ENCODE measurements at regions not wholly inside any gene's neighbourhood (a gene's known extent, or its start where the extent isn't known, plus 50 kb on each side); places are given as distances from the start of the nearest gene placed in this dataset.

DNA sequence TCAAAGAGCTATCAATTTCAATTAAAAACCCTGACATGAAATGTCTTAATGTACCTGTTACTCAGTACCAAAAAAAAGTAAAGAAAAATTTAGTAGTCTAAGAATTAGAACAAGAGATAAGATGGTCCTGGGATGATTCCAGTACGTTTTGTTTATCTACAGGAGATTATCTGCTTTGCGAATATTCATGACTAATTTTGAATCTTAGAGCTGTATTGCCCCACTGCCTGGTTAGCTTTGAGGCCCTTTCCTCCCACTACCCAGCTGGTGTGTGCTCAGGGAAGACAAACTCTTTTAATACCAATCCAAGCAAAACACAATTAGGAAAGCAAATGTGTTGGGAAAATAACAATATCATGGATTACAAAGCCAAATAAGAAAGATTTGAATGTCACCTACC, 263.5 kb downstream of the FOXG1 start:
- TF ChIP-seq, protein P1, sequence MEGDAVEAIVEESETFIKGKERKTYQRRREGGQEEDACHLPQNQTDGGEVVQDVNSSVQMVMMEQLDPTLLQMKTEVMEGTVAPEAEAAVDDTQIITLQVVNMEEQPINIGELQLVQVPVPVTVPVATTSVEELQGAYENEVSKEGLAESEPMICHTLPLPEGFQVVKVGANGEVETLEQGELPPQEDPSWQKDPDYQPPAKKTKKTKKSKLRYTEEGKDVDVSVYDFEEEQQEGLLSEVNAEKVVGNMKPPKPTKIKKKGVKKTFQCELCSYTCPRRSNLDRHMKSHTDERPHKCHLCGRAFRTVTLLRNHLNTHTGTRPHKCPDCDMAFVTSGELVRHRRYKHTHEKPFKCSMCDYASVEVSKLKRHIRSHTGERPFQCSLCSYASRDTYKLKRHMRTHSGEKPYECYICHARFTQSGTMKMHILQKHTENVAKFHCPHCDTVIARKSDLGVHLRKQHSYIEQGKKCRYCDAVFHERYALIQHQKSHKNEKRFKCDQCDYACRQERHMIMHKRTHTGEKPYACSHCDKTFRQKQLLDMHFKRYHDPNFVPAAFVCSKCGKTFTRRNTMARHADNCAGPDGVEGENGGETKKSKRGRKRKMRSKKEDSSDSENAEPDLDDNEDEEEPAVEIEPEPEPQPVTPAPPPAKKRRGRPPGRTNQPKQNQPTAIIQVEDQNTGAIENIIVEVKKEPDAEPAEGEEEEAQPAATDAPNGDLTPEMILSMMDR (IDR thresholded peaks at IDR 0.05; ENCODE audit: unreplicated experiment in 3 of 3): no peak
- peaks cover 26% of the 10 kb centered on the region for H3K9me3 Mint-ChIP-seq
- H3K4me3 Mint-ChIP-seq: no peak overlapping the region
- H3K27me3 Mint-ChIP-seq (ENCODE audit: low read depth): no peaks in the 10 kb centered on the region
- peak overlapping the region in 1 of 3 experiments; percentile 8 for H3K27ac Mint-ChIP-seq
- no peaks in the 10 kb centered on the region for H3K4me1 Mint-ChIP-seq
- peaks cover 3% of the 10 kb centered on the region for H3K36me3 Mint-ChIP-seq (ENCODE audit: low read depth)

DNA sequence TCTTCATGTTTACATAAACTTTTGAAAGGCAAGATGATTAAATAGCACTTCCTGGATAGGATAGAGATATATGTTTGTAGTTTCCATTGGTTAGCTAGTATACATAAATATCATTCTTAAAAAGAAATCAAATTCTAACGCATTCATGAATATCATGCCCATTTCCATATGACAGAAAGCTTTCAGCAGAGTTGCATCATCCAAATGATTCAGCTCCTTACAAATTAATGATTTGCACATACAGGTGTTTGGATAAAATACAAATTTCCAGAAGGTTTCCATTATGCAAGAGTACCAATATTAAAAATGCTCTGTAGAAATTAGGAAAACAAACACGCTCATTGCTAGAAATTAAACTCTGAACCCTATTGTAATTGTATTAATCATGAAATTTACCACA, 264.4 kb downstream of the FOXG1 start:
- H3K4me1 Mint-ChIP-seq: no peaks in the 10 kb centered on the region
- H3K36me3 Mint-ChIP-seq (ENCODE audit: low read depth): peaks cover 3% of the 10 kb centered on the region
- TF ChIP-seq, protein P1 (IDR thresholded peaks at IDR 0.05; ENCODE audit: unreplicated experiment in 3 of 3): no peak
- no peak overlapping the region for H3K4me3 Mint-ChIP-seq
- H3K9me3 Mint-ChIP-seq: peaks cover 25% of the 10 kb centered on the region
- peak overlapping the region in 1 of 3 experiments; percentile 8 for H3K27ac Mint-ChIP-seq
- H3K27me3 Mint-ChIP-seq (ENCODE audit: low read depth): no peaks in the 10 kb centered on the region

DNA sequence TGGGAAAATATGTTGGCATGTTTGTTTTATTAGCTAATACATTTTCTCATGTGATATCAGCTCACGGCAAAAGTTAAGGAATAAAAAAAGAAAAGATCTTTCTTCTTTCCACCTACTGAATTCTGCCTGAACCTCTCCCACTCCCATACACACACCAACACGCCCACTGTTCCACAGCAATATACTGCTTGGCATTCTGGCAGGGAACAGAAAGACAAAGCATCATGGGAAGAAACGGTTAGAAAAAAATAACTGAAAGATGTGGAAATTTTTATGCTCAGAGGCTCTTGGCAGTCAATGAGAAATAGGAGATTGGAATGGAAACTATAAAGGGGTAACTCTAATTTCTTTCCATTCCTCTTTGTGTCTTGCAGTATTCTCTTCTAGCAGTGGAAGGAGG, 268.5 kb downstream of the FOXG1 start:
- Mint-ChIP-seq H3K27ac (no peak overlapping the region), H3K4me1 (no peaks in the 10 kb centered on the region), H3K4me3 (no peak overlapping the region), H3K9me3 (no peaks in the 10 kb centered on the region), H3K27me3 (ENCODE audit: low read depth) (no peaks in the 10 kb centered on the region), H3K36me3 (ENCODE audit: low read depth) (no peaks in the 10 kb centered on the region)
- TF ChIP-seq, protein P1 (IDR thresholded peaks at IDR 0.05; ENCODE audit: unreplicated experiment in 3 of 3): no peak

DNA sequence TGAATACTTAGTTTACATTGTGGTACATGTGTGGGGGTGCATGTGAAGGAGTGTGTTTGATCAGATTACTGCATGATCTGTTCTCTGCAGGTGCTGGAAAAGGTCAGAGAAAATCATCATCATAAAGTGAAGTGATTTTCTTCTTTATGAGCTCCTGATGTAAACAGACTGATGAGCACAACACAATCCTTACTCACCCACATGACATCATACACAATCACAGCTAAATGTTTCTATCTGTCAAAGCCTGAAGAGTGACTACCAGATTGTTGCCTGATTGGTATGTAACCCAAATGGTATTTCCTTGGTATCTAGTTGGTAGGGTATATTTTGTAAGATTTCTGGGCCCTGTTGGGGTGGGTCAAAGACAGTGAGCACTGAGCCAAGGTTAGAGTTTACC, 270.8 kb downstream of the FOXG1 start:
- no peaks in the 10 kb centered on the region for H3K4me1 Mint-ChIP-seq
- no peaks in the 10 kb centered on the region for H3K36me3 Mint-ChIP-seq (ENCODE audit: low read depth)
- no peaks in the 10 kb centered on the region for H3K27me3 Mint-ChIP-seq (ENCODE audit: low read depth)
- H3K27ac Mint-ChIP-seq: no peak overlapping the region
- no peak overlapping the region for H3K4me3 Mint-ChIP-seq
- H3K9me3 Mint-ChIP-seq: no peaks in the 10 kb centered on the region
- TF ChIP-seq, protein P1 (IDR thresholded peaks at IDR 0.05; ENCODE audit: unreplicated experiment in 3 of 3): no peak

DNA sequence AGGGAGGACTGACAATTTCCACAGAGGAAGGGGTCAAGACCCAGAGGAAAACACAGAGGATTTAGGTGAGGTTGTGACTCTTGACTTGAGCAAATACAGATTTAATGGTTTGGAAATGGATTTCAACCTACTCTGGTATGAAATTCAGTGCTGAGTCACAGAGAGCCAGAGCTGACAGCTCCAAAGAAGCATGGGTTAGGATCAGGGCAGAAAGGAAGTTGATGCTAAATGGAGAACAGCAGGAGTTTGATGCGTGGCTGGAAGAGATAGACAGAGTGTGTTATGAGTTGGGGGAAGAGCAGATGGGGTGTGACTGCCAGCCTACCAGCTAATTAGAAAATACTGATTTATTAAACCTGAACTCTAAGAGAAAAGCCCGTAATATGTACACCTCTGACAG, 272.6 kb downstream of the FOXG1 start:
- Mint-ChIP-seq H3K4me1 (no peaks in the 10 kb centered on the region), H3K36me3 (ENCODE audit: low read depth) (no peaks in the 10 kb centered on the region), H3K9me3 (no peaks in the 10 kb centered on the region), H3K4me3 (no peak overlapping the region), H3K27ac (no peak overlapping the region), H3K27me3 (ENCODE audit: low read depth) (no peaks in the 10 kb centered on the region)
- TF ChIP-seq, protein P1 (IDR thresholded peaks at IDR 0.05; ENCODE audit: unreplicated experiment in 3 of 3): no peak

DNA sequence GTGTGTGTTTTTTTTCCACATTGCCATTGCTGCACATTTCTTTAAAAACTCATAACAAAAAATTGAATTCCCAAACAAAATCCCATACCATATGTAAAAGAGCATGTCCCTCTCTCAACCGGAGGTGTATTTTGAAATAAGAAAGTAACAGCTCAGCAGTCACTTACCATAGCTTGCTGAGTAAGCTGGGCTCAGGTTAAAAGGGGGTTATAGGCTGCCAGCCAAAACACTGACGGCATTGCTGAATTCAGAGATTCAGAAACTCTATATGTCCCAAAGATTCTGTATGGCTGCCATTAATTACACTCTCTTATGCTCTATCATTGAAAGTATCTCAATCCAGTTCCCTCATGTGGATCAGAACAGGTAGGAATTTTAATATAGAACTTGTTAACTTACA, 276.0 kb downstream of the FOXG1 start:
- H3K4me3 Mint-ChIP-seq: no peak overlapping the region
- H3K27ac Mint-ChIP-seq: no peak overlapping the region
- H3K36me3 Mint-ChIP-seq (ENCODE audit: low read depth): no peaks in the 10 kb centered on the region
- H3K4me1 Mint-ChIP-seq: no peaks in the 10 kb centered on the region
- TF ChIP-seq, protein P1 (IDR thresholded peaks at IDR 0.05; ENCODE audit: unreplicated experiment in 3 of 3): no peak
- no peaks in the 10 kb centered on the region for H3K9me3 Mint-ChIP-seq
- H3K27me3 Mint-ChIP-seq (ENCODE audit: low read depth): no peaks in the 10 kb centered on the region

Measured in nephron (organoid).